ENCODE measurements at regions not wholly inside any gene's neighbourhood (a gene's known extent, or its start where the extent isn't known, plus 50 kb on each side); places are given as distances from the start of the nearest gene placed in this dataset.

DNA sequence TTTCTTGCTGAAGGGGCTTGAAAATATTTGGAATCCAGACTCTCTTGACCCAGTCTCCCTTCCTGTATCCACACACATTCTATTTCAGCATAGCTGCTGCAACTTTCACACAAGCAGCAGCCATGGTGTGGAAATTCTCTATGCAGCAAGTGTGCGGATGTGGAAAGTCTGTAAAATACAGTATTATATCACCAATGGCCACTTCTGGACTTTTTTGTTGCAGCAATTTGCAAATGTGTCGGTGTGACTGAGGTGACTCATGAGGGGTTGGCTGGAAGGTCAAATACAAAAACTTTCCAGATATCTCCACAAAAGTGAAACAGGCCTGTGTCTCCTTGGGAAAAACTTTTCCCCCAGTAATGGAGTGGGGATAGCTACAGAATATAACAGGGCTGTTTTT lies 299.3 kb upstream of the GYPC start:
- ATAC-seq, result no peak
- Mint-ChIP-seq H3K27me3 (ENCODE audit: low read depth) (no peaks in the 10 kb centered on the region), H3K4me1 (ENCODE audit: low read depth) (no peaks in the 10 kb centered on the region), H3K4me3 (no peak overlapping the region), H3K9me3 (no peaks in the 10 kb centered on the region), H3K36me3 (ENCODE audit: insufficient read depth) (no peaks in the 10 kb centered on the region)
- DNase-seq, result no peak

DNA sequence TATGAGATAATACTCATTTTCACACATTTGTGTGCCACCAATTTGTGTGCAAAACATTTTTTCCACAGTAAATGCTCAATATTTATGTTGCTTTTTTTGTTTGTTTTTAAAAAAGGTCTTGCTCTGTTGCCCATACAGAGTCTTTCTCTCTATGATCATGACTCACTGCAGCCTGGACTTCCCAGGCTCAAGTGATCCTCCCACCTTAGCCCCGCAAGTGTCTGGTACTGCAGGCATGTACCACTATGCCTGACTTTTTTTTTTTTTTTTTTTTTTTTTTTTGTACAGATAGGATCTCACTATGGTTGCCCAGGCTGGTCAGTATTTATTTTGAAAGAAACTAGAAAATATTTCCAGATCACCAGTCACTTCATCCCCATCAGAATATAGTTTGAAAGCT lies 297.8 kb upstream of the GYPC start:
- ATAC-seq (no peak), DNase-seq (no peak)
- no peaks in the 10 kb centered on the region for H3K9me3 Mint-ChIP-seq
- no peaks in the 10 kb centered on the region for H3K4me1 Mint-ChIP-seq (ENCODE audit: low read depth)
- no peak overlapping the region for H3K4me3 Mint-ChIP-seq
- H3K36me3 Mint-ChIP-seq (ENCODE audit: insufficient read depth), result no peaks in the 10 kb centered on the region
- no peaks in the 10 kb centered on the region for H3K27me3 Mint-ChIP-seq (ENCODE audit: low read depth)

DNA sequence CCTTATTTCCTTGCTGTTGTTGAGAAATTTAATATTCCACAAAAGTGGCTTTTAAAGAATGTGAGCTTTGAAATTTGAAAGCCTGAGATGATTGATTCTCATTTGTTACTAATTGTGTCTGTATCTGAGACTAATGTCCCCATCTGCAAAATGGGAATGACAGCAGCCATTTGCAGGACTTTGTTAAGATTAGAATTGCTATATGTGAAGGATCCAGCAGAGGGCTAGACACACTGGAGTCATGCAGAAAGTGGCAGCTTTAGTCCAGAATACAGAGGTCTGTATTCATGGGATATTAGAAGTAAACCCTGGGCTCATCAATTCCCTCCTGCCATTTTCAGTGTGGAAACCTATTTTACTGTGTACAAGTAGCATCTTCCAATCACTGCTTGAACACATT lies 296.5 kb upstream of the GYPC start:
- DNase-seq (no peak), ATAC-seq (no peak)
- no peaks in the 10 kb centered on the region for H3K36me3 Mint-ChIP-seq (ENCODE audit: insufficient read depth)
- H3K9me3 Mint-ChIP-seq, result no peaks in the 10 kb centered on the region
- H3K4me1 Mint-ChIP-seq (ENCODE audit: low read depth), result no peaks in the 10 kb centered on the region
- H3K4me3 Mint-ChIP-seq, result no peak overlapping the region
- H3K27me3 Mint-ChIP-seq (ENCODE audit: low read depth), result peaks cover 6% of the 10 kb centered on the region

DNA sequence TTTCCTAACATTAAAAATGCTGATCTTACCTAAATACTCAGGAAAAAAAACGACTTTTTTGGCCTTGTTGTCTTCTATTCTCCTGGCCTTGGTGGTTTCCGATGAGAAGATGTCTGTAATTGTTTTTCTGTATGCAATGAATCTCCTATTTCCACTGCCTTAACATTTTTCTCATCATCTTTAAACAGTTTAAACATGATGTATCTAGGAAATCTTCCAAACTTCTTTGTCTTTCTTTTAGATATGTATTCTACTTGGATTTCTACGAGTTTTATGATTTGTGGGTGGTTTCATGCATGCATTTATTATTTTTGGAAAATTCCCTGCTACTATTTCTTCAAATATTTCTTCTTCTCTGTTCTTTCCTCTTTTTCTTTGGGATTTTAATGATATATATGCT lies 288.6 kb upstream of the GYPC start:
- ATAC-seq, result no peak
- Mint-ChIP-seq H3K27me3 (ENCODE audit: low read depth) (peaks cover 6% of the 10 kb centered on the region), H3K36me3 (ENCODE audit: insufficient read depth) (no peaks in the 10 kb centered on the region), H3K4me3 (no peak overlapping the region), H3K4me1 (ENCODE audit: low read depth) (no peaks in the 10 kb centered on the region), H3K9me3 (no peaks in the 10 kb centered on the region)
- no peak for DNase-seq

DNA sequence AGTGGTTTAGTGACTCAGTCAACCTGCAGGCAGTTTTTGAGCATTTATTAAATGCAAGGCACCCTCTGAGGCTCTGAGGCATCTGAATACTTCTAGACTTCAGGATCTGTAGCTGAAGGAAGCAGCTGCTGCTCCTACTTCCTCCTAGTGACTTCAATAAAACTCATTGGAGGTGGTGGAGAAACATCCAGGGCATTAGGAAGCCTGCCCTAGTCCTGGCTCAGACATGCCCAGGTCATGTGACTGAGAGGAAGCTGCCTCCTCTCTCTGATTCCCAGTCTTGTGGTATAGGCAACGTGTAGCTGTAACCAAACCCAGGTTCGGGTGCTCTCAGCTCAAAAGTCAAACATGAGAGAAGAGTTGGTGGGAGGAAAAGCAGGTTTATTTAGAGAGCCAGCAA lies 287.2 kb upstream of the GYPC start:
- ATAC-seq (no peak), DNase-seq (no peak)
- Mint-ChIP-seq H3K36me3 (ENCODE audit: insufficient read depth) (no peaks in the 10 kb centered on the region), H3K4me3 (no peak overlapping the region), H3K27me3 (ENCODE audit: low read depth) (peaks cover 4% of the 10 kb centered on the region), H3K4me1 (ENCODE audit: low read depth) (no peaks in the 10 kb centered on the region), H3K9me3 (no peaks in the 10 kb centered on the region)

DNA sequence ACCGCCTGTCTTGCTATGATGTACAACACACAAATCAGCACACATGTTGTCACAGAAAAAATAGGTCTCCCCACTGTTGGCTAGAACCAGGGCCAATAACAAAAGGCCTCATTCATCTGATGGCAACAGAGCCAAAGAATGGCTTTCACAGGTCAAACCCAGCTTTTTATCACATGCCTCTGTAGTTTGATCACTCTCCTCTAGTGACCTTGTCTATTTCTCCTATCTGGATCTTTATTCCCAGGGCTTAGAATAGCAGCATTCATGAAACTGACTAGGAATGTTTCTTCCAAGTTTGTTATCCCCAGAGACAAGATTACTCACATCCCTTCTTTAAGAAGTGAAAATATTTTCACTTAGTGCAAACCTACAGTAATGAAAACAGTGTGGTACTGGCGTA lies 285.8 kb upstream of the GYPC start:
- Mint-ChIP-seq H3K4me3 (no peak overlapping the region), H3K36me3 (ENCODE audit: insufficient read depth) (no peaks in the 10 kb centered on the region), H3K27me3 (ENCODE audit: low read depth) (no peaks in the 10 kb centered on the region), H3K9me3 (no peaks in the 10 kb centered on the region), H3K4me1 (ENCODE audit: low read depth) (no peaks in the 10 kb centered on the region)
- DNase-seq (no peak), ATAC-seq (no peak)

DNA sequence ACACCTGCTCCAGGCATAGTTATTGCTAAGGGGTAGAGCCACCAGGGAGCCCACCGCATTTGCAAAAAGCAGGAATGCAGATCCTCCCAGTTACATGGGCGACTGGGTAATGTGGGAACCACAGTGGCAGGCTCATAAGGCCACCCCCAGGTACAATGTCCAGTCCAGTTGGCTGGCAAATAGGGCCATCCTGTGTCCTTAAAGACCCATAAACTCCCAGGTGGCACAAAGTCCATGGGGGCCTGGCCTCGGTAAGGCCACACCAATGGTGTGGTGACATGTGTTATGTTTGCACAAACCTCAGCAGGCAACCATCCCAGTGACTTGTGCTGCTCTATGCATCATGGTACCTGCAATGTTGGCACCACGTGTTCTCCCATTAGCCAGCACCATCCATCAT lies 283.6 kb upstream of the GYPC start:
- DNase-seq, result no peak
- Mint-ChIP-seq H3K4me3 (no peak overlapping the region), H3K27me3 (ENCODE audit: low read depth) (no peaks in the 10 kb centered on the region), H3K36me3 (ENCODE audit: insufficient read depth) (no peaks in the 10 kb centered on the region), H3K4me1 (ENCODE audit: low read depth) (no peaks in the 10 kb centered on the region), H3K9me3 (no peaks in the 10 kb centered on the region)
- no peak for ATAC-seq

DNA sequence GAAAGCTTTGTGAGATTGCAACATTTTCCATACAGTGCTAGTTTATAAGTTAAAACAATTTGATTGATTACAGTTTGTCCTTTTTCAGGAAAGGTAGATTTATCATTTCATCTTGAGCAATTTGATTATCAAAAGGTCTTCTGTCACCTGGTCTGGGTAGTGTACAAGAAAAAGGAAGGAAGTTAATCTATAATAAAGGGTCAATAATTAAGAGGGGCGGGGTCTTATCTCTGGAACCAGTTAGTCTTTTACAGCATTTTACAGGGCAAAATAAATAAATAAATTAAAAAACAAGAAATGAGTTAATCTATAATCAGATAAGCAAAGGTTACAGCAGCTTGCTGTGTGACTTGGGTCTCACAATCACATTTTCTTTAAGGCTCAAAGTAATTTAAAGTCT lies 277.8 kb upstream of the GYPC start:
- Mint-ChIP-seq H3K4me1 (ENCODE audit: low read depth) (no peaks in the 10 kb centered on the region), H3K4me3 (no peak overlapping the region), H3K27me3 (ENCODE audit: low read depth) (peaks cover 4% of the 10 kb centered on the region), H3K36me3 (ENCODE audit: insufficient read depth) (no peaks in the 10 kb centered on the region), H3K9me3 (no peaks in the 10 kb centered on the region)
- ATAC-seq (no peak), DNase-seq (no peak)

DNA sequence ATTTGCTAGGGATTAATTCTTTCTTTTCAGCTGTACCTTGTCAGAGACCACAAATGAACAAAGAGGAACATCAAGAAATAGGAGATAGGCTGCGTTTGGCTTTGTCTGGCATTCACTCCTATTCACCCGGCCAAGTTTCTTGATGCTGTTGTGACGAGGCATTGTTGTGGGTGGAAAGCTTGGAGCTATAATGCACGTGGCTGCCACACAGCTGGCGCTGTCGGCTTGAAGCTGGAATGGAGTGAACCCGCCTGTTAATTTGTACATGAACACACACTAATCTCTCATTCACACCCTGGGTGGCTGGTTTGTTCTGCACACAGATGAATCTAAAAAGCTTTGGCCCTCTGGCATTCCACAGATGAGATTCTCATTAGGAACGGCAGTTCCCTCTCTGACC lies 274.9 kb upstream of the GYPC start:
- H3K4me3 Mint-ChIP-seq, result no peak overlapping the region

DNA sequence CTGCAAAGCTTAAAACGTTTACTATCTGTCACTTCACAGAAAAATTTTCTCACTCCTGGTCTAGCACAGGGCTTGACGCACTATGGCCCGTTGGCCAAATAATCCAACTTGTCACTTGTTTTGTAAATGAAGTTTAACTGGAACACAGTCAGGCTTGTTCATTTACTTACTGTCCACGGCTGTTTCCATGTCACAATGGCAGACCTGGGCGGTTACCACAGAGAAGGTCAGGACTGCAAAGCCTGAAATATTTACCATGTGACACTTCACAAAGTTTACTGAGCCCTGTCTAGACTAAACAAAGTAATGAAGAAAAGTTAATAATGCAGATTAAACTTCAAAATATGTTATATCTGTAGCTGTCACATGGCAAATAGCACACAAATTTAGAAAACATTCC lies 273.0 kb upstream of the GYPC start:
- ATAC-seq (no peak), DNase-seq (no peak)
- no peak overlapping the region for H3K4me3 Mint-ChIP-seq
- H3K9me3 Mint-ChIP-seq, result peaks cover 20% of the 10 kb centered on the region
- H3K36me3 Mint-ChIP-seq (ENCODE audit: insufficient read depth), result no peaks in the 10 kb centered on the region
- peaks cover 4% of the 10 kb centered on the region for H3K27me3 Mint-ChIP-seq (ENCODE audit: low read depth)
- H3K4me1 Mint-ChIP-seq (ENCODE audit: low read depth), result no peaks in the 10 kb centered on the region

More for the DNA sequence above, 274.9 kb upstream of the GYPC start:
- no peaks in the 10 kb centered on the region for H3K4me1 Mint-ChIP-seq (ENCODE audit: low read depth)
- peaks cover 4% of the 10 kb centered on the region for H3K9me3 Mint-ChIP-seq
- DNase-seq, result no peak
- H3K27me3 Mint-ChIP-seq (ENCODE audit: low read depth), result peaks cover 4% of the 10 kb centered on the region
- no peaks in the 10 kb centered on the region for H3K36me3 Mint-ChIP-seq (ENCODE audit: insufficient read depth)
- no peak for ATAC-seq

DNA sequence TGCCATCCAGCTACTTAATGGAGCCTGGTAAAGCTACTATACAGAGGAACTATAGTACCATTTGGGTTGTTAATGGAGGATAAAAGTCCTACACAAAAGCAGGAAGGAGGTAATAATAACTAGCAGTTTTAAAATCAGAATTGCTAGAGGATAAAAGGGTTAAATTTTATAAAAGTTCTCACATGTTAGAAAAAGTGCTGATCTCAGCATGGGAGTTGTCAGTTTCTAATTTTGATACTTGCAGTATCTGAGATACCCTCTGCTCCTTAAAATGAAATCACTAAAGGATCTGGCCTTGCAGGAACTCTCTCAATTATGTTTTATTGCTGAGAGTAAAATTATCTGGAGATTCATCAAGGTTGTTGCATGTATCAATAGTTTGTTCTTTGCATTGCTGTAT lies 272.2 kb upstream of the GYPC start:
- ATAC-seq (no peak), DNase-seq (no peak)
- H3K9me3 Mint-ChIP-seq, result peaks cover 20% of the 10 kb centered on the region
- H3K27me3 Mint-ChIP-seq (ENCODE audit: low read depth), result peaks cover 4% of the 10 kb centered on the region
- H3K4me3 Mint-ChIP-seq, result no peak overlapping the region
- no peaks in the 10 kb centered on the region for H3K36me3 Mint-ChIP-seq (ENCODE audit: insufficient read depth)
- no peaks in the 10 kb centered on the region for H3K4me1 Mint-ChIP-seq (ENCODE audit: low read depth)

DNA sequence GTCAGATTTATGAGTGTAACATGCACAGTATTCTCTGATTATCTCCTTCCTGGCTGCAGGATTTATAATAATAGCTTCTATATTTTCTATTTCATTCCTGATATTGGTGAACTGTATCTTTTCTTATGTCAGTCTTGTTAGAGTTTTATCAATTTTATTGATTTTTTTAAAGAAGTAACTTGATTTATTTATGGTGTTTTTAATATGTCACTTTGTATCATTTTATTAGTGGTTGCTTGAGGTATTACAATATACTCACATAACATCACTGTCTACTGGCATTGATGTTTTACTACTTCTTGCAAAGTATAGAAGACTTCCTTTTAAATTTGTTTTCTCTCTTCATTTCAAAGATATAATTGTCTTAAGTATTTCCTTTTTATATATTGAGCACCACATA lies 270.5 kb upstream of the GYPC start:
- no peaks in the 10 kb centered on the region for H3K27me3 Mint-ChIP-seq (ENCODE audit: low read depth)
- no peak overlapping the region for H3K4me3 Mint-ChIP-seq

DNA sequence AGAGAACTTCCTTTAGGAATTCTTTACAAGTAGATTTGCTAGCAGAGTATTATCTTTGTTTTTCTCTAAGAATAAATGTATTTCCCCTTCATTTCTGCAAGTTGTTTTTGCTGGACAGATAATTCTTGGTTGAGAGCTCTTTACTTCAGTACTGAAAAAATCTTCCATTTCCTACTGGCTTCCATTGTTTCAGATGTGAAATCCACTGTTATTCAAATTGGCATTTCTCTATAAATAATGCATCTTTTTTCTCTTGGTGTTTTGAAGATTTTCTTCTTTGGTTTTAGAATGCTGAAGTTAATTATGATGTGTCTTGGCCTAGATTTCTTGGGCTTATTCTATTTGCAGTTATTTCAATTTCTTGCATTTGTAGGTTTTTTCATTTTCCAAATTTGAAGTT lies 270.0 kb upstream of the GYPC start:
- Mint-ChIP-seq H3K27me3 (ENCODE audit: low read depth) (no peaks in the 10 kb centered on the region), H3K36me3 (ENCODE audit: insufficient read depth) (no peaks in the 10 kb centered on the region), H3K9me3 (peaks cover 20% of the 10 kb centered on the region), H3K4me3 (no peak overlapping the region), H3K4me1 (ENCODE audit: low read depth) (no peaks in the 10 kb centered on the region)
- DNase-seq, result no peak
- no peak for ATAC-seq

More for the DNA sequence above, 270.5 kb upstream of the GYPC start:
- DNase-seq, result no peak
- H3K9me3 Mint-ChIP-seq, result peaks cover 20% of the 10 kb centered on the region
- H3K36me3 Mint-ChIP-seq (ENCODE audit: insufficient read depth), result no peaks in the 10 kb centered on the region
- no peak for ATAC-seq
- H3K4me1 Mint-ChIP-seq (ENCODE audit: low read depth), result no peaks in the 10 kb centered on the region

DNA sequence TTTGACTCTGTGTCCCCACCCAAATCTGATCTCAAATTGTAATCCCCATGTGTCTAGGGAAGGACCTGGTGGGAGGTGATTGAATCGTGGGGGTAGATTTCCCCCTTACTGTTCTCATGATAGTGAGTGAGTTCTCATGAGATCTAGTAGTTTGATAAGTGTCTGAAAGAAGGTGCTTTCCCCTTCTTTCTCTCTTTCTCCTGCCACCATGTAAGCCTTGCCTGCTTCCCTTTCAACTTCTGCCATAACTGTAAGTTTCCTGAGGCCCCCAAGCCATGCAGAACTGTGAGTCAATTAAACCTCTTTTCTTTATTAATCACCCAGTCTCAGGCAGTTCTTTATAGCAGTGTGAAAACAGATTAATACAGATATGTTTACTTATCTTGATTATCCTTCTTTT lies 266.5 kb upstream of the GYPC start:
- Mint-ChIP-seq H3K4me1 (ENCODE audit: low read depth) (no peaks in the 10 kb centered on the region), H3K27me3 (ENCODE audit: low read depth) (no peaks in the 10 kb centered on the region), H3K4me3 (no peak overlapping the region), H3K9me3 (peaks cover 20% of the 10 kb centered on the region), H3K36me3 (ENCODE audit: insufficient read depth) (no peaks in the 10 kb centered on the region)
- DNase-seq (no peak), ATAC-seq (peak; percentile 70 to 74)

DNA sequence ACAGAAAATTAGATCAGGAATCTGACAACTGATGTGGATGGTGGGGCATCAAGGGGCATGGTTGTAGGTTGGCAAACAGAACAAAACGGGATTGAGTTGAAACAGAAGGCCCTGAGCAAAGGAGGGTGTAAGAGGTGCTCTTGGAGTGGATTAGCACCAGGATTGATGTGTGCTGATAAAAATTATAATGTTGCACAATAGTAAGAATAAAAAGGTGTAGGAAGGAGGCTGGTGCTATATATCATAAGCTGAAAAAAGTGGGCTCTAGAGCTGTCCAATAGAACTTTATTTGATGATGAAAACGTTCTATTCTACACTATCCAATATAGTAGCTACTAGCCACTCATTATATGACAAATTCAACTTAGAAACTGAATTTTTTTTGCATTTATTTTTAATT lies 263.1 kb upstream of the GYPC start:
- Mint-ChIP-seq H3K4me3 (no peak overlapping the region), H3K4me1 (ENCODE audit: low read depth) (no peaks in the 10 kb centered on the region), H3K9me3 (no peaks in the 10 kb centered on the region), H3K36me3 (ENCODE audit: insufficient read depth) (no peaks in the 10 kb centered on the region), H3K27me3 (ENCODE audit: low read depth) (peaks cover 1% of the 10 kb centered on the region)
- ATAC-seq (no peak), DNase-seq (no peak)

DNA sequence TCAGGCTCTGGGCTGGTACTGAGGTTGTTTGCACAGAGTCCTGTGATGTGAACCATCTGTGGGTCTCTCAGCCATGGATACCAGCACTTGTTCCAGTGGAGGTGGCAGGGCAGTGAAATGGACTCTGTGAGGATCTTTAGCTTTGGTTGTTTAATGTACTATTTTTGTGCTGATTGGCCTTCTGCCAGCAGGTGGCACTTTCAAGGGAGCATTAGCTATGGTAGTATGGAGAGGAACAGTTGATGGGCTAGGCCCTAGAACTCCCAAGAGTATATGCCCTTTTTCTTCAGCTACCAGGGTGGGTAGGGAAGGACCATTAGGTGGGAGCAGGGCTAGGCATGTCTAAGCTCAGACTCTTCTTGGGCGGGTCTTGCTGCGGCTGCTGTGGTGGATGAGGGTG lies 257.0 kb upstream of the GYPC start:
- Mint-ChIP-seq H3K4me1 (ENCODE audit: low read depth) (no peaks in the 10 kb centered on the region), H3K27me3 (ENCODE audit: low read depth) (peaks cover 12% of the 10 kb centered on the region), H3K9me3 (no peaks in the 10 kb centered on the region), H3K4me3 (no peak overlapping the region), H3K36me3 (ENCODE audit: insufficient read depth) (no peaks in the 10 kb centered on the region)
- no peak for DNase-seq
- no peak for ATAC-seq

All from activated T-cell treated with anti-CD3 and anti-CD28 coated beads, Interleukin-2, amount 50 U/mL, for 4 hours (primary cell).